ENCODE measurements at regions not wholly inside any gene's neighbourhood (a gene's known extent, or its start where the extent isn't known, plus 50 kb on each side); places are given as distances from the start of the nearest gene placed in this dataset.
"Not testable (repeated sequence)": the region's sequence is repeated elsewhere in the genome, so short reads cannot be mapped to it uniquely, and the experiment has no call there.

GRCh38 chr2:32884346-32884745 is 62.4 kb upstream of the LTBP1 start:
- Histone ChIP-seq H3K4me1 (ENCODE audit: control insufficient read depth, insufficient read depth, low read length) (no peaks in the 10 kb centered on the region), H3K4me2 (ENCODE audit: control insufficient read depth, insufficient read depth) (no peak overlapping the region), H3K79me2 (ENCODE audit: control insufficient read depth, insufficient read depth, low read length) (no peaks in the 10 kb centered on the region), H2AFZ (ENCODE audit: control insufficient read depth, low read depth, low read length) (no peak overlapping the region), H3K27me3 (replicated peaks in 1 of 2; ENCODE audit: control insufficient read depth in 2 of 2, insufficient read depth in 2 of 2, low read length in 1 of 2) (no peaks in the 10 kb centered on the region), H3K36me3 (ENCODE audit: control insufficient read depth in 2 of 2, insufficient read depth in 2 of 2, low read length in 1 of 2) (no peaks in the 10 kb centered on the region), H3K9me3 (replicated peaks; ENCODE audit: control insufficient read depth, insufficient read depth, low read length) (no peaks in the 10 kb centered on the region), H3K4me3 (no peak overlapping the region), H3K9ac (ENCODE audit: control insufficient read depth, insufficient read depth, low read length) (no peak overlapping the region), H3K27ac (ENCODE audit: control insufficient read depth, insufficient read depth) (no peak overlapping the region), H4K20me1 (ENCODE audit: control insufficient read depth, insufficient read depth) (no peaks in the 10 kb centered on the region)
- FAIRE-seq (no peak), ATAC-seq (no peak), DNase-seq (ENCODE audit: low read depth, low spot score) (no peak)
- TF ChIP-seq HCFC1 (IDR thresholded peaks at IDR 0.05; ENCODE audit: low read length) = no peak
- in situ Hi-C loops (cut with MboI) = no loop called here
- CTCF ChIA-PET = no interaction called here
- intact Hi-C loops (cut with micrococcal nuclease; ENCODE audit: unreplicated experiment) = no loop called here
- SMC1A ChIA-PET (ENCODE audit: uncharacterized antibody, unreplicated experiment) = interaction anchor here (1.6 kb wide), 1 partner anchor 9 kb away, joined by 4 read pairs; no protein-coding TSS in a partner anchor
- BruUV-seq (replicated peaks) = no TSS peak
- RAD21 ChIA-PET (ENCODE audit: unreplicated experiment) = no interaction called here
- POLR2A ChIA-PET = no interaction called here
- WGBS (ENCODE audit: insufficient coverage, insufficient replicate concordance, low lambda C conversion rate, missing lambda C conversion rate) = 44% methylated on average over 2 of the region's 2 CpGs

DNA sequence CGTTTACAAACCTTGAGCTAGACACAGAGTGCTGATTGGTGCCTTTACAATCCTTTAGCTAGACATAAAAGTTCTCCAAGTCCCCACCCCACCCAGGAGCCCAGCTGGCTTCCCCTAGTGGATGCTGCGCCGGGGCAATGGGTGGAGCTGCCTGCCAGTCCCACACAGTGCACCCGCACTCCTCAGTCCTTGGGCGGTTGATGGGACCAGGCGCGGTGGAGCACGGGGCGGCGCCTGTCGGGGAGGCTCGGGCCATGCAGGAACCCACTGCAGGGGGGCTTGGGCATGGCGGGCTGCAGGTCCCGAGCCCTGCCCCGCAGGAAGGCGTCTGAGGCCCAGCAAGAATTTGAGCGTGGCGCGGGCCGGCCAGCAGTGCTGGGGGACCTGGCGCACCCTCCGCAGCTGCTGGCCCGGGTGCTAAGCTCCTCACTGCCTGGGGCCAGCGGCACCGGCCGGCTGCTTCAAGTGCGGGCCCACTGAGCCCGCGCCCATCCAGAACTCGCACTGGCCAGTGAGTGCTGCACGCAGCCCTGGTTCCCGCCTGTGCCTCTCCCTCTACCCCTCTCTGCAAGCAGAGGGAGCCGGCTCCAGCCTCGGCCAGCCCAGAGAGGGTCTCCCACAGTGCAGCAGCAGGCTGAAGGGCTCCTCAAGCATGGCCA is 60.2 kb upstream of the LTBP1 start:
- ChIA-PET SMC1A (ENCODE audit: uncharacterized antibody, unreplicated experiment) (interaction anchor here (0.6 to 1.2 kb wide), 3 partner anchors 12 to 76 kb away, joined by 3 to 4 read pairs (median 3); no protein-coding TSS in a partner anchor), POLR2A (interaction anchor here (0.6 kb wide), 1 partner anchor 88 kb away, joined by 4 read pairs; no protein-coding TSS in a partner anchor)
- H3K79me2 ChIP-seq (ENCODE audit: control insufficient read depth, insufficient read depth, low read length); DNase-seq (ENCODE audit: low read depth, low spot score); intact Hi-C loops (cut with micrococcal nuclease; ENCODE audit: unreplicated experiment); H4K20me1 ChIP-seq (ENCODE audit: control insufficient read depth, insufficient read depth); BruUV-seq (replicated peaks); CTCF ChIA-PET; H3K27me3 ChIP-seq (replicated peaks in 1 of 2; ENCODE audit: control insufficient read depth in 2 of 2, insufficient read depth in 2 of 2, low read length in 1 of 2); H3K4me1 ChIP-seq (ENCODE audit: control insufficient read depth, insufficient read depth, low read length); FAIRE-seq; H3K9ac ChIP-seq (ENCODE audit: control insufficient read depth, insufficient read depth, low read length); H3K4me2 ChIP-seq (ENCODE audit: control insufficient read depth, insufficient read depth); H2AFZ ChIP-seq (ENCODE audit: control insufficient read depth, low read depth, low read length); H3K9me3 ChIP-seq (replicated peaks; ENCODE audit: control insufficient read depth, insufficient read depth, low read length); H3K4me3 ChIP-seq; H3K27ac ChIP-seq (ENCODE audit: control insufficient read depth, insufficient read depth); ATAC-seq; in situ Hi-C loops (cut with MboI); H3K36me3 ChIP-seq (ENCODE audit: control insufficient read depth in 2 of 2, insufficient read depth in 2 of 2, low read length in 1 of 2); RAD21 ChIA-PET (ENCODE audit: unreplicated experiment): not testable (repeated sequence)
- 82% methylated on average over 34 of the region's 34 CpGs for WGBS (ENCODE audit: insufficient coverage, insufficient replicate concordance, low lambda C conversion rate, missing lambda C conversion rate)

Measured in GM12878 (cell line).